ENCODE measurements at regions not wholly inside any gene's neighbourhood (a gene's known extent, or its start where the extent isn't known, plus 50 kb on each side); places are given as distances from the start of the nearest gene placed in this dataset.

- DNase-seq = no peak
Measured at GRCh38 chr9:134558124-134558905, 83.3 kb upstream of the COL5A1 start.

GRCh38 chr9:134559013-134559412, 82.6 kb upstream of the COL5A1 start:
- DNase-seq = no peak

- no peak for DNase-seq
Measured at GRCh38 chr9:134560206-134560605, 81.4 kb upstream of the COL5A1 start.

GRCh38 chr9:134560654-134561053, 80.9 kb upstream of the COL5A1 start:
- DNase-seq = no peak

GRCh38 chr9:134561427-134562145, 80.0 kb upstream of the COL5A1 start:
- DNase-seq = no peak

GRCh38 chr9:134562146-134562849, 79.3 kb upstream of the COL5A1 start:
- no peak for DNase-seq

GRCh38 chr9:134563397-134563796, 78.2 kb upstream of the COL5A1 start:
- DNase-seq = no peak

GRCh38 chr9:134564431-134565170, 77.0 kb upstream of the COL5A1 start:
- DNase-seq = no peak

GRCh38 chr9:134565316-134565915, 76.2 kb upstream of the COL5A1 start:
- no peak for DNase-seq

GRCh38 chr9:134566196-134566847, 75.3 kb upstream of the COL5A1 start:
- DNase-seq = no peak

- DNase-seq = no peak
Measured at GRCh38 chr9:134566936-134567335, 74.7 kb upstream of the COL5A1 start.

- no peak for DNase-seq
Measured at GRCh38 chr9:134568116-134568515, 73.5 kb upstream of the COL5A1 start.

- no peak for DNase-seq
Measured at GRCh38 chr9:134568811-134569210, 72.8 kb upstream of the COL5A1 start.

- no peak for DNase-seq
Measured at GRCh38 chr9:134569626-134570025, 72.0 kb upstream of the COL5A1 start.

GRCh38 chr9:134570151-134570621, 71.4 kb upstream of the COL5A1 start:
- DNase-seq = no peak

GRCh38 chr9:134570711-134571325, 70.8 kb upstream of the COL5A1 start:
- DNase-seq = no peak

- no peak for DNase-seq
Measured at GRCh38 chr9:134571326-134571931, 70.2 kb upstream of the COL5A1 start.

GRCh38 chr9:134571946-134572917, 69.4 kb upstream of the COL5A1 start:
- no peak for DNase-seq
